Left ventricle myocardium superior (tissue), 1 donor: ENCODE measurements at regions not wholly inside any gene's neighbourhood (a gene's known extent, or its start where the extent isn't known, plus 50 kb on each side); places are given as distances from the start of the nearest gene placed in this dataset.

Experiments
- ATAC-seq: fragments of 200-7000 bp; cut with Tn5 transposase; one replicate; pipeline ENCODE4 v1.9.1; 2020; ENCODE audit warnings: mild to moderate bottlenecking, moderate library complexity
- DNase-seq: peaks from one replicate; pipeline ENCODE4 v3.0.0-alpha.2; 2020
- intact Hi-C: fragments of 100-400 bp; cut with micrococcal nuclease; formaldehyde crosslinking; loops from one replicate; pipeline ENCODE4 v1.11.0; 2022
- donor health status: DM: no; HTN: yes; CAD: no; lungs with severe emphysema.

DNA sequence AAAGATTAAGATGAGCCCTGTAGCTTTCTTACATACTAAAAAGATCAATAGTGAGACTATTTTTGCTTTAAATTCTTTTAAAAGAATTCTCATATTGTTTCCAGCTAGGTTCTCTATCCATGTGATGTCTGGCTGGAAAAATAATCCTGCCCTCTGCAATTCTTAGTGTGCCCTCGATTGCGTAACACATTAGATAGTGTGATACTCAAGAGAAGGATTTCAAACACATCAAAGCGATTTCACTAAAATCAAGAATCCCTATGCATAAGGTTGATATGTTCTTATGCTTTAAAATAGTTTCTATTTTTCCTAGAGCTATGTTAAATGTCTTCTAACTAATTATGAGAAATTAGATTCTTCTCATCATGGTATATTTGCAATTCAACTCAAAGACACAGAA is 127.3 kb upstream of the PLEKHA5 start:
- no peak for ATAC-seq
- no peak for DNase-seq
- intact Hi-C loops = no loop called here

DNA sequence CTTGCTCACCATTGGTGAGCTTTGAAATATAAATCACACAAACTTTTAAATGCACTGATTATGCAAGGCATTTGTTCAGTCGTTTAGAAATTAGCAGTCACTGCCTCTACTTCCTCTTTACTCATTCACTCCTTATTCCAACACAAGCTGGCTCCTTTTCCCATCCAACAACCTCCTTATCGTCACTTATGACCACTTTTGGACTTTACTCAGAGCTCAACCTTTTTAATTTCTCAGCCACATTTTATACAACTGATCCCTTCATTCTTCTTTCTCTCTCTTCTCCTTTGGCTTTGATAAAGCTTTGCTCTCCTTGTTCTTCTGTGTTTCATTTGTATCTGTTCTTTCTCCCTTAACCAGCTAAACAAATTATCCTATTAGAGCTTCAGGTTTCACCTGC is 126.4 kb upstream of the PLEKHA5 start:
- intact Hi-C loops = no loop called here
- ATAC-seq (no peak), DNase-seq (no peak)

DNA sequence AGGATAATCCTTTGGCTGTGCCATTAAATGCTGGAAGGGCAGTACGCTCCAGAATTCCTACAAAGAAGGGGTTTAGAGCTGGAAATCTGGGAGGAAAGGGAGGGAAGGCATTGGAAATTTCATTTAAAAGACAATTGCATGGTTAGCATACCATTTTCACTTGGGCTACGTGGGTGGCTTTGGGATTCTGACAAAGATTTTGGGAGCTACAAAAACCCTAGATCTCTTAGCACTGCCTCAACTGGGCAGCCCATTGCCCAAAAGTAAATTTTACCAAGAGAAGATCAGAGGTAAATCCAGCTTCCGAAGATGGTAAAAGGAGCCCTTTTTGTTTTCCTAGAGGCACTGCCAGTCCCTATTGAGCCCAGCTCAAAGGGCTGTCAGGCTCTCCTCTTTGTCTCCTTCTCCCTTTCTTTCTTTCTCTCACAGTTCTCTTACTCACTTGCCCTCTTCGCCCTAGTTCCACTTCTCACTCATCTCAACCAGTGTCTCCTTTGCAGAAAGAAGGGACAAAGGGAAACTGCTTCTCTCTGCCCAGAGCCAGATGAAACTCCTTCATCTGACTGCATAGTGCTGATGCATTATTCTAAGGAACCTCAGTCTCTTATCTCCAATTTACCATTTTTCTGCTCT is 125.4 kb upstream of the PLEKHA5 start:
- no peak for ATAC-seq
- intact Hi-C loops = no loop called here
- no peak for DNase-seq

DNA sequence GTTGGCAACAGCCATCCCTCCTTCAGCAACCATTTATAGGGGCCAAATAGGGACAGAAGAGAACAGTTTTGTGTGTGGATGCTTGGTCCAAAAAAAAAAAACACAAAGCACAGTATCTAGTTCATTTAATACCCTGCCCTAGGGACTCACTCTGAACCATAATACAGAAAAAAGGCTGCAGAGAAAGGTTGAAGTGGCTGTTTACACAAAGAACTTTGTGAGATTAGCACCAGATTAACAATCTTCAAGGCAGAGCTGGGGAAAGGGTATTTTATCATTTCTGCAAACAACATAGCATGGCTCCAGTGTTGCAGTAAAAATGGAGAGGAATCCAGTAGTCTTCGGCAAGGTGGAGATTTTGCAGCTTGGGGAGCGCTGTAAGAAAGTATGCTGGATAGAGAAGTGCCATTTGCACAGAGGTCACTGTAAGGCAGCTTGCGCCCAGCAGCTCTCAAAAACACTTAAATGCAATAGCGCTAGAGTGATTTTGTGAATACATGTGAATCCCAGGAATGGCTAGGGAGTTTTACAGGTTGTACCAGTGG is 124.2 kb upstream of the PLEKHA5 start:
- no peak for ATAC-seq
- no peak for DNase-seq
- intact Hi-C loops = no loop called here

DNA sequence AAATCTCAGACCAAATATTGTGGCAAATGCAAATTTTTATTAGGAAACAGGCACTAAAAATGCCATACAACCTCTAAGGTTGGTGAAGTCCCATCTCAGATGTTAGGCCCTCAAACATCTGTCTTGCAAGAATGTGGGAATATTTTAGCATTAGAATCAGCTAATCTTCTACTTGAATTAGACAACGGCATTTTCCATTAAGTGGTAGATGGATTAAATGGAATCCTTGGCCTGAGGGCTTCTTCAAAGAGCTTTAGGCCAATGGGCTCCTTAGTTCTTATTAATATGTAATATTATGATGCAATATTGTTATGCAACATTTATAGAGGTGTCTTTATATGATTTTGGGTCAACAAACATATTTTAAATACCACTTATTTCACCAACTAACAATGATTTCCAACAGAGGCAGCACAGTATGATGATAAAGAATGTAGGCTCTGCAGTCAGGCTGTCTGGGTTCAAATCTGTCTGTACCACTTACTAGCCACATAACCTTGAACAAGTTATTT is 122.9 kb upstream of the PLEKHA5 start:
- intact Hi-C loops = no loop called here
- DNase-seq = no peak
- no peak for ATAC-seq

DNA sequence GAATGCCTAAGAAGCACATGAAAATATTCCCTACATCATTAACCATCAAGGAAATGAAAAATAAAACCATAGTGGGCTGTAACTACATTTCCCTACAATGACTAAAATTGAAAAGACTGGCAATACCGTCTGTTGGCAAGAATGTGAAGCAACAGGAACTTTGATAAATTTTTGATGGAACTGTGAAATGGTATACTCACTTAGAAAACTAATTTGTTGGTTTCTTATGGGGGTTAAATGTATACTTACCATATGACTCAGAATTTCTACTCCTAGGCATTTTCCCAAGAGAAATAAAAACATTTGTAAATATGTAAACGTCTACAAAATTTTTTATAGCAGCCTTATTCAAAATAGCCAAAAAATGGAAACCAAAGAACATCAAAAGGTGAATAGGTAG is 121.4 kb upstream of the PLEKHA5 start:
- intact Hi-C loops = no loop called here
- DNase-seq (no peak), ATAC-seq (no peak)

DNA sequence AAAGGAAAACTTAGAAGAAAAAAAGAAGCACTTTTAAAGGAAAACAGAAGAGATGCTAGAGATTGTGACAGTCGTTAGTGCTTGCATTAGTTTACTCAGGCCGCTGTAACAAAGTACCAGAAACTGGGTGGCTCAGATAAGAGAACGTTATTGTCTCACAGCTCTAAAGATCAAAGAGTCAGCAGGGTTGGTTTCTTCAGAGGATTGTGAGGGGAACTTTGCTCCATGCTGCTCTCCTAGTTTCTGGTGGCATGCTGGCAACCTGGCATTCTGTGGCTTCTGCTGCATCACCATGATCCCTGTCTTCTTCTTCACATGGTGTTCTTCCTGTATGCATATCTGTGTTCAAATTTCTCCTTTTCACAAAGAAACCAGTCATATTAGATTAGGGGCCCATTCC is 119.4 kb upstream of the PLEKHA5 start:
- no peak for DNase-seq
- intact Hi-C loops = no loop called here
- ATAC-seq = no peak

DNA sequence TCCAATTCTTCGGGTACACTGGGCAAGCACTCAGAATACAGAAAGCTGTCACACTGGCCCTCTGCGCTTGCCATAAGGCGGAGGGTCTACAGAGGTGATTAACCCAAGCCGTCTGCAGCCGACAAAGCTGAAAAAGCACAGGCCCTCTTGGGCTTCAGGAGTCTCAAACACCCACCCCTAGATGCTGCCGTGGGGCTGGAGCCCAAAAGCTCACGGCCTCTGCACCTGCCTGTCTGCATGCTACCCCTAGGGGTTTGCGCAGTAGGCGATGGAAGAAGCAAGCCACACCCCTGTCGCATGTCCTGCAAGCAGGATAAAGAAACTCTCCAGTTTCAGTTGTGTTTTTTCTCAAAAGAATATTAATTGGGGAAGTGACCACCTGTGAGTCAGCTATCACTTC is 118.8 kb upstream of the PLEKHA5 start:
- intact Hi-C loops = no loop called here
- ATAC-seq (no peak), DNase-seq (no peak)

DNA sequence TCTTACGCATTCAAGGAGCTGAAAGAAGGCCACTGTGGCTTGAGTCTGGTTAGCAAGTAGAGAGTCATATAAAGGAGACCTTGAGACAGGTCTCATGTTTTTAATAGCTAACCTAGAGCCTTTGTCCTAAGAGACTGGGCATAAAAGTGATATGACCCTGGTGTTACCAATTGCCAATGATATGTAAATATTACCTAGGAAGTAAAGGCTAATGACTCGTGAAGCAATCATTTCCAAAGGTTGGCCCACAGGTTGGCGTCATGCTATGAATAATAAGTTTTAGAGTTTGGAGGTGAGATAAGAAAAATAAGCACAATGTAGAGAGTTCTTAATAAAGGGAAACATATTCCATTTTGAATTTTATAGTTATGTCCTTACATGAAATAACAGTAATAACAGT is 116.6 kb upstream of the PLEKHA5 start:
- intact Hi-C loops = no loop called here
- ATAC-seq = no peak
- no peak for DNase-seq

DNA sequence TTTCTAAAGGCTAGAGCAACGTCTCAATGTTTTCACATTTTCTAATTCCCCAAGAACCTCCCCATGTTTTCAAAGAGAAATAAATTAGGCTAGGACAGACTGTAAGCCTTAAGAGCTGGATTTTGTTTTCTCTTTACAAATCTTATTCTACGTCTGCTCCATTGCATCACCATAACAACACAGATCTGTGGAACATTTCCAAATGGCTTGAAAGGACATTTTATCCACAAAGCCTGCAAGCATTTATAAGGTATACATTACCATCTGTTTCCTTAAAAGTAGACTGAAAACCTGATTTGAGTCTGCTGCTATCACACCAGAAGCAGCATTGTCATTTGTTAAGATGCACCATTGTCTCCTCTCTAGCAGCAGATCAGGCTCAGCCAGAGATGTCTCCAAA is 115.3 kb upstream of the PLEKHA5 start:
- peak; percentile 35 for ATAC-seq
- DNase-seq = no peak
- intact Hi-C loops = no loop called here

DNA sequence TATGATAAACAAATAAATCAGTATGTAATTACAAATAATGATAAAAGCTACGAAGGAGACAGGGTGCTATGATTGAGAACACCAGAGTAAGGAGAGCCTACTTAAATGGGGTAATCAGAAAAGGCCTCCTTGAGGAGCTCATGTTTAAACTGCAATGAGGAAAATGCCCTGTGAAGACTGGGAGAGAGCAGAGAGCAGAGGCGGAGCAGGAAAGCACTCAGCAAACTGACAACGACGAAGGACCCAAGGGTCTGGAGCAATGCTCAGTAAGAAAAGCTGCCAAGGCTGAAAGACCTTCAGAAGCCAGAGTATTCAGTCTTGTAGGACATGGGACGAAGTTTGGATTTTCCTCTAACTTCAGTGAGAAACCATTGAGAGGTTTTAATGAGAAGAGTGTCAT is 114.2 kb upstream of the PLEKHA5 start:
- ATAC-seq = peak; percentile 61
- intact Hi-C loops = no loop called here

DNA sequence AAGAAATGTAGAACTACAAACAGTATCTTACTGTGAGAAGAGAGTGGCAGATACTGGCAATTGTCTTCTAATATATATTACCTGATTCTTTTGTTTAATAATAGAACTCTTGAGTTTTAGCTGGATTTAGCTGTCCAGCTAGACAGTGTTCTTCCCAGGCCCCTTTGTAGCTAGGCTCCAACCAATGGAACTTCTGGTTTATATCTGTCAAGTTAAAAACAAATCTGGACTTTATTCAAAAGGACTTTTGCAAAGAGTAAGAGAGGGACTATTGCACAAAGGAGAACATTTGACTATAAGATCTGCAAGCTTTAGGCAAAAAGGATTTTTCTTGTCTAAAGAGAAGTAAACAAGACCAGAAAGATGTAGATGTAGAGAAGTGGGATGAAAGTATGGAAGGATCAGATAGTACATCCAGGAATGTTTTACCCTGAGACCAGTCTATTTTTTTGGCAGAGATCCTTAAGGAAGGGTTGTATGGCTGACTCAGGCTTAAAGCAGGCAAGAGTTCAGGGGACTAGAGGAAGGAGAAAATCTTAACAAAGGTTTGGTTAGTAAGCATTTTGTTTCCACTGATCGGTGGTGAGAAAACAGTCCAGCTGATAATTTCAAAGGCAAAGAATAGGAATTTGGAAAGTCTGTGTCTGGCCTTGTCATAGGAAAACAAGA is 111.1 kb upstream of the PLEKHA5 start:
- DNase-seq (no peak), ATAC-seq (peak; percentile 74)
- intact Hi-C loops = no loop called here

More for the DNA sequence above, 114.2 kb upstream of the PLEKHA5 start:
- no peak for DNase-seq

DNA sequence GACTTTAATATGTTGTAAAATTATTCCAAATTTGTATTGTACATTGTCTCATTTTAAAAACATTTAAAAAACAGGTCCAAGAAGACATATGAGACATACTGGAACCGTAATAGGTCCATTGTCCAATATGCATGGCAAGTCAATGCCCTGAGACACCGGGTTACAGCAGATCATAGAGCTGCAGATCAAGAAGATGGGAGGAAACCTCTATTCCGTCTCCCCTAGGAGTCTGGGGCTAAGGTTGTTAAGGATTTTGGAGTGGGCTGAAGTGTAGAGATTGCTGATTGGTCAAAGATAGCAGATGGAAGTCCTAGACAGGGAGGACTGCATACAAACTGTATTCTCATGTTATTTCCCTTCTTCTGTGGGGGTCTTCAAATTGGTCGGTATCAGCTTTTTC is 108.3 kb upstream of the PLEKHA5 start:
- no peak for DNase-seq
- intact Hi-C loops = no loop called here
- no peak for ATAC-seq

DNA sequence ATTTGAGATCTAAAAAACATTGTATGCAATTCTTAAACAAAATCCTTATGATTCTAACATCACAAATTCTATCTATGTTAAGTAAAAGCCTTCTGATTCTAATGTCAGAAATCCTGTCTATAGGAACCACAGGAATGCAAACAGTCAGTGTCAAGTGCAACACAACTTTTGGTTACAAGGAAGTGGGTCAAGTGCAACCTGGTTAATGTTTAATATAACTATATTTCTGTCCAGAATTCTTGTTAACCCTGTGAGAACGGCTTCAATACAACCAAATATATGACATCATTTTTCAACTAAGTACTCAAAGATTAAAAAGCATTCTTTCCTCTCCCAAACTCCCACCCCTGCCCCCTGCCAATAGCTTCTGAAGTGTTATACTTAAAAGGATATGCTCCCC is 107.9 kb upstream of the PLEKHA5 start:
- intact Hi-C loops = no loop called here
- DNase-seq (no peak), ATAC-seq (no peak)

DNA sequence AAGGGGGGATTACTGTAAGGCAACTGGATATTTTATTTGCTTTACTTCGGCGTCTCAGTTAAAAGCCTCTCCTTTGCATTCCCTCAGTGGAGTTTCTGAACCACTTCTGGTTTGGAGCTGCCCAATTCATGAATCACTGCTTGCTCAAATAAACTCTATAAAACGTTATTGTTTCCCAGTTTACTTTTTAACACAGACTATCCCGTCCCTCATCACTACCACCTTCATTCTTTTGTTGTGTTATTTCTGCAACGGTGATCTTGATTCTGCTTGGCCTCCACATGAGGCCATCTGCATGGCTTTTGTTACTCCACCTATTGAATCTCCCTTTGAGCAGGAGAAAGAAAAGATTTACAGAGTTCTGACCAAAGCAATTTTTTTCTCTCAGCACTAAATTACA is 104.0 kb upstream of the PLEKHA5 start:
- intact Hi-C loops = no loop called here
- DNase-seq (no peak), ATAC-seq (no peak)

DNA sequence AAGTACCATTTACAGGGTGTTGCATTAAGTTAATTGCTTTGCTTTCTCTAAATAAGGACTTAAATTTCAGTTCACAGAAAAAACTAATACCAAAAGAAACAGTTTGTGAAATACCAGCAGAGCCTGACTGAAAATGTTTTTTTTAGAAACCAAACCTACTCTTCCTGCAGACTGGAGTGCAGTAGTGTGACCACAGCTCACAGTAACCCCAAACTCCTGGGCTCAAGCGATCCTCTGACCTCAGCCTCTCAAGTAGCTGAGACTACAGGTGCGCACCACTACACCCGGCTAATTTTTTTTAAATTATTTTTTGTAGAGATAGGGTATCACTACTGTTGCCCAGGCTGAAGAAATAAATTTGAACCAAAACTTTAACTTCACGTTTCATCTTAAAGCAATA is 103.5 kb upstream of the PLEKHA5 start:
- DNase-seq (no peak), ATAC-seq (no peak)
- intact Hi-C loops = no loop called here

DNA sequence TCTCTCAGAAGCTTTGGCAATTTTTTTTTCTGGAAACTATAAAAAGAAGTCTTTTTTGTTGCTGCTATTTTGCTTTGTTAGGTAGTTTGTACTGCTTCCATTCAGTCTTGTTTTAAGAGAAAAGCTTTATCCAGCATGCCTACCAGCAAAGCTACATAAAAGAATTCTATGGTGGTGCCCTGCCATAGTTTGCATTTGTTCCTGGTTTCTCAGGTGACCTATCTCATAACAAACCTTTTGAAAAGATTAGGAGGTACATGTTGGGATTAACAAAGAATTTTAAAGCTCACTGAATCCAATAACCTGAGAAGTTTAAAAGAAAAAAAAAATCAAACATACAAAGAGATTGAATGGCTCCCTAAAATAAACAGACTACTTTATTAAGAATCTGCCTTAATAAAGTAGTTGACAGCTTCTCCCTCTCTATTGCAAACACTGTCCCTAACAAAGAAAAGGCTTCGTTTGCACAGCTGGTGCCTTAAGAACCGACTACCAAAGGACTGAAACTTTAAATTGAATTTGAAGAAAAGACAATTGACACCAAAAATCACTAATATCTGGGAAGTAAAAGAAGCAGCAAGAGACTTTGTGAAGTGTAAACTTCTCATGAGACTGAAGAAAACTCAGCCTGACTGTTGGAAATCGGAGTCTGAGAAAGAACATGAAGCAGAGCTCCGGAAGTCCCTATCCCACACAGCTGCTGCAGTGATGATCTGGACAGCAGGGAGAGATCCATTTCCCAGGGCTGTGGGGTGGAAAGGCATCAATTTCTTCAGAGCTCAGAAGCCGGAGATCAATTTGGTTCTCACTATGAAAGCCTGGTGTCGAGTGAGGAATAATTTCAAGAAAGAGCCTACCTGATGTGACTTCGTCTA is 102.7 kb upstream of the PLEKHA5 start:
- ATAC-seq (peak; percentile 46), DNase-seq (no peak)

DNA sequence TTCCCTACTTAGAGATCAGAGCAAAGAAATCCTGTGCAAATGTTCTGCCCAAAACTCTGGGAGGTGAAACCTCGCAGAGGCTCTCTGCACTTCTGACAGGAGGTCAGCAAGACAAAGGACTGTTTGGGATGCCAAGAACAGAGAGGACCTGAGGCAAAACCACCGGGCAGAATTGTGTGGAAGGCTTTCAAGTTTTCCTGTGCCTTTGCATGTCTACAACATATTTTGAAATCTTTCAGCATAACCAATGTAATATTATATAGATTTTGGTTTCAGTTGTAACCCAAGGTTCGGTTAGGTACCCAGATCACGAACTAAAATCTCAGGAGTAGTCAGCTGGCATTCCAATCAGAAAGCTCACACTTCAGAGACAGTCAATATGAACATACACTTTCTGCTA is 99.4 kb upstream of the PLEKHA5 start:
- no peak for ATAC-seq
- no peak for DNase-seq
- intact Hi-C loops = loop anchor here (10.0 kb wide), 1 partner anchor 155 kb away; no protein-coding TSS in a partner anchor

More for the DNA sequence above, 102.7 kb upstream of the PLEKHA5 start:
- intact Hi-C loops = no loop called here

DNA sequence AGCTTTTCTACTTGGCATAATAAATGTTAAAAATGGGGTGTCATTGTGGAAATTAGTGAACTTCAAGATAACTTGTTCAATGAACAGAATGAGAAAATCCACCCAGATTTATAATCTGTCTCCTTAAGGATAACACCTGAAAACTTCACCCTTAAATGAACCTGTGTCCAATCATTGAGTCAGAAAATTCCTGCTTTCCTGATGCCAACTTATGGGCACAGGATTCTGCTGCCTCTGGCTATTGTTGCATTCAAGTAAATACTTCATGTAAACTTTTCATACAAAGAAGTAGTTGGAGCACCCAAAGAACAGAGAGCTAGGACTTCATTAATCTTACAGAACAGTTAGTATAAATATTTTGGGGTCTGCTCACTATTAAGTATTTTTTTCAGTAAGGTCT is 98.9 kb upstream of the PLEKHA5 start:
- DNase-seq (no peak), ATAC-seq (no peak)
- intact Hi-C loops = loop anchor here (10.0 kb wide), 1 partner anchor 154 kb away; no protein-coding TSS in a partner anchor

DNA sequence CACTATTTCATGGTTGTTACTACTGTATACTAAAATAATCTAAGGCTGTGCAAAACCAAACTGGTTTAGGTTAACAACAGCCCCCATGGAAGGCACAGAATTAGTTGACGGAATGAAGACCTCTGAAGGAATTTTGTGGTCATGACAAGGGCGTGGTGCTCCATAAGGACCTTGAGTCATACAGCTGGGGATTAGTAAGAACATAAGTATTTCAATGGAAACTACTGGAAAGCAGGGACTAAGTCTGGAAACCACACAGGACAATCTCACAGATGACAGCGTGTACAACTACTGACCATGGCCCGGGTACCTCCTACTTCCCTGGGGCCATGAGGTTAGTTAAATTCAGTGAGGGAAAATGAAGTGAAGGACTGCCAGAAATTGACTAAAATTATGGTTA is 98.5 kb upstream of the PLEKHA5 start:
- DNase-seq (no peak), ATAC-seq (peak; percentile 21)
- intact Hi-C loops = loop anchor here (10.0 kb wide), 1 partner anchor 154 kb away; no protein-coding TSS in a partner anchor
